ENCODE measurements at regions not wholly inside any gene's neighbourhood (a gene's known extent, or its start where the extent isn't known, plus 50 kb on each side); places are given as distances from the start of the nearest gene placed in this dataset.

- H3K36me3 ChIP-seq (ENCODE audit: insufficient read depth, low read length): no peaks in the 10 kb centered on the region
- H3K79me2 ChIP-seq (ENCODE audit: insufficient read depth, low read length): no peaks in the 10 kb centered on the region
- no peak overlapping the region for H3K4me3 ChIP-seq (ENCODE audit: low read depth, low read length, poor library complexity, severe bottlenecking)
- no peaks in the 10 kb centered on the region for H3K27me3 ChIP-seq (ENCODE audit: insufficient read depth, low read length)
- no peak overlapping the region for H3K27ac ChIP-seq (ENCODE audit: low read depth, low read length, poor library complexity, severe bottlenecking)
- no peaks in the 10 kb centered on the region for H3K9me2 ChIP-seq (ENCODE audit: low read depth, low read length)
- no peak overlapping the region for H3K9ac ChIP-seq (ENCODE audit: low read length)
- no peak overlapping the region for H3K4me2 ChIP-seq (ENCODE audit: low read length)
- TF ChIP-seq EZH2 (IDR thresholded peaks at IDR 0.05; ENCODE audit: borderline replicate concordance, low read length) (no peak), CTCF (IDR thresholded peaks at IDR 0.05; ENCODE audit: low read length) (no peak)
- H4K20me1 ChIP-seq (ENCODE audit: insufficient read depth, low read length): no peaks in the 10 kb centered on the region
- H3F3A ChIP-seq (ENCODE audit: insufficient read depth, low read length): no peaks in the 10 kb centered on the region
- no peaks in the 10 kb centered on the region for H3K9me3 ChIP-seq (ENCODE audit: low read length)
- H2AFZ ChIP-seq (ENCODE audit: low read length): no peak overlapping the region
- no peaks in the 10 kb centered on the region for H3K4me1 ChIP-seq (ENCODE audit: insufficient read depth, low read length, severe bottlenecking)
Observed at GRCh38 chr17:71494062-71494855, 626.6 kb upstream of the SOX9 start.

GRCh38 chr17:71495420-71495819 is 625.4 kb upstream of the SOX9 start:
- Histone ChIP-seq H3K4me2 (ENCODE audit: low read length) (no peak overlapping the region), H3K27me3 (ENCODE audit: insufficient read depth, low read length) (no peaks in the 10 kb centered on the region), H2AFZ (ENCODE audit: low read length) (no peak overlapping the region), H4K20me1 (ENCODE audit: insufficient read depth, low read length) (no peaks in the 10 kb centered on the region), H3K27ac (ENCODE audit: low read depth, low read length, poor library complexity, severe bottlenecking) (no peak overlapping the region), H3K79me2 (ENCODE audit: insufficient read depth, low read length) (no peaks in the 10 kb centered on the region), H3K4me3 (ENCODE audit: low read depth, low read length, poor library complexity, severe bottlenecking) (no peak overlapping the region), H3K36me3 (ENCODE audit: insufficient read depth, low read length) (no peaks in the 10 kb centered on the region), H3K9me3 (ENCODE audit: low read length) (no peaks in the 10 kb centered on the region), H3F3A (ENCODE audit: insufficient read depth, low read length) (no peaks in the 10 kb centered on the region), H3K9ac (ENCODE audit: low read length) (no peak overlapping the region), H3K4me1 (ENCODE audit: insufficient read depth, low read length, severe bottlenecking) (no peaks in the 10 kb centered on the region), H3K9me2 (ENCODE audit: low read depth, low read length) (no peaks in the 10 kb centered on the region)
- no peak for TF ChIP-seq EZH2 (IDR thresholded peaks at IDR 0.05; ENCODE audit: borderline replicate concordance, low read length)
- TF ChIP-seq CTCF (IDR thresholded peaks at IDR 0.05; ENCODE audit: low read length): no peak

- H3K4me1 ChIP-seq (ENCODE audit: insufficient read depth, low read length, severe bottlenecking): no peaks in the 10 kb centered on the region
- no peak overlapping the region for H3K4me3 ChIP-seq (ENCODE audit: low read depth, low read length, poor library complexity, severe bottlenecking)
- no peak overlapping the region for H3K4me2 ChIP-seq (ENCODE audit: low read length)
- no peak overlapping the region for H2AFZ ChIP-seq (ENCODE audit: low read length)
- H3K9me2 ChIP-seq (ENCODE audit: low read depth, low read length): no peaks in the 10 kb centered on the region
- TF ChIP-seq CTCF (IDR thresholded peaks at IDR 0.05; ENCODE audit: low read length) (no peak), EZH2 (IDR thresholded peaks at IDR 0.05; ENCODE audit: borderline replicate concordance, low read length) (no peak)
- no peaks in the 10 kb centered on the region for H3K79me2 ChIP-seq (ENCODE audit: insufficient read depth, low read length)
- no peak overlapping the region for H3K9ac ChIP-seq (ENCODE audit: low read length)
- H3K27me3 ChIP-seq (ENCODE audit: insufficient read depth, low read length): no peaks in the 10 kb centered on the region
- no peaks in the 10 kb centered on the region for H4K20me1 ChIP-seq (ENCODE audit: insufficient read depth, low read length)
- no peaks in the 10 kb centered on the region for H3F3A ChIP-seq (ENCODE audit: insufficient read depth, low read length)
- no peak overlapping the region for H3K27ac ChIP-seq (ENCODE audit: low read depth, low read length, poor library complexity, severe bottlenecking)
- H3K36me3 ChIP-seq (ENCODE audit: insufficient read depth, low read length): no peaks in the 10 kb centered on the region
- no peaks in the 10 kb centered on the region for H3K9me3 ChIP-seq (ENCODE audit: low read length)
Observed at GRCh38 chr17:71496552-71496951, 624.3 kb upstream of the SOX9 start.

All from OCI-LY1 (cell line).